ENCODE measurements at regions not wholly inside any gene's neighbourhood (a gene's known extent, or its start where the extent isn't known, plus 50 kb on each side); places are given as distances from the start of the nearest gene placed in this dataset.
A peak's percentile ranks its signal among the peaks of the same experiment; 100 is the strongest.

DNA sequence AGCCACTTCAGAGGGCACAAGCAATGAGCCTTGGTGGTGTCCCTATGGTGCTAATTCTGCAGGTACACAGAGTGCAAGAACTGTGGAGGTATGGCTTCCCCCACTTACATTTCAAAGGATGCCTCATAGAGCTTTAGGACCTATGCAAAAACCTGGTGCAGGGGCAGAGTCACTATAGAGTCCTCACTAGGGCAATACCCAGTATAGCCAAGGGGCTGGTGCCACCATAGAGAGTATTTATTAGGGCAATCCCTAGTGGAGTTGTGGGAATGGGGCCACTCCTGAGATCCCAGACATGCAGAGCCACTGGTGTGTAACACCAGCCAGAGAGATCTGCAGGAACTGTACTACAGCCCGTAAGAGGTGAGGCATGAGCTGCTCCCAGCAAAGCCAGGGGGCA, 312.2 kb downstream of the SLC4A3 start:
- no peak for DNase-seq
- H3K4me1 ChIP-seq (ENCODE audit: control insufficient read depth, low read depth, low read length), result no peaks in the 10 kb centered on the region
- no CpG with 5 or more reads among the region's 1 CpG for WGBS (ENCODE audit: extremely low coverage, insufficient coverage, low lambda C conversion rate)

DNA sequence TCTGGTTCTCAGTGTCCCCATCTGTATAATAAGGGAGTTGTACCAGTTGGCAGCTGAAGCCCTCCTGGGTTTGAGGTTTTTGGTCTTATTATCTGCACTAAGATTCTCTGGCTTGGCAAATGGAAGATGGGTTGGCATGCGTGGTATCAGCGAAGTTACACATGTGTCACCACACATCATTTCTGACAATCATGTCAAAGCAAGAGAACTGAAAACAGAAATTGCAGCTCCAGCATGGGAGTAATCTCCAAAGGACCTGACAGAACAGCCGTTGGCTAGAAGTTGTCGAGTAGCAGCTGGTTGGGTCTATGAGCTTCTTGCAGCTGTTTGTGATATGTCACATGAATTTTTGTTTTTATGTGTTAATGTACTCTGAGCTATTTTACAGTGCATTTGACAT, 317.4 kb downstream of the SLC4A3 start:
- H3K79me2 ChIP-seq (ENCODE audit: control insufficient read depth, insufficient read depth, low read length), result no peaks in the 10 kb centered on the region
- no CpG with 5 or more reads among the region's 4 CpGs for WGBS (ENCODE audit: extremely low coverage, insufficient coverage, low lambda C conversion rate)
- H3K4me3 ChIP-seq (ENCODE audit: low read length), result no peak overlapping the region
- DNase-seq, result no peak
- no peak overlapping the region for H4K5ac ChIP-seq (ENCODE audit: low read length)
- H3K27me3 ChIP-seq (ENCODE audit: insufficient read depth, low read length, poor library complexity), result no peaks in the 10 kb centered on the region
- no peak overlapping the region for H2BK5ac ChIP-seq (ENCODE audit: low read length)
- no peak overlapping the region for H3K56ac ChIP-seq (ENCODE audit: low read length)
- no peak overlapping the region for H3K23ac ChIP-seq (ENCODE audit: low read length)
- no peak overlapping the region for H3K18ac ChIP-seq (ENCODE audit: low read length)
- no peaks in the 10 kb centered on the region for H3K79me1 ChIP-seq (ENCODE audit: low read length)
- no peak overlapping the region for H4K8ac ChIP-seq (ENCODE audit: low read depth, low read length)
- no peaks in the 10 kb centered on the region for H3K36me3 ChIP-seq (ENCODE audit: control insufficient read depth, insufficient read depth, low read length)
- no peaks in the 10 kb centered on the region for H3K4me1 ChIP-seq (ENCODE audit: control insufficient read depth, low read depth, low read length)
- H2BK120ac ChIP-seq (ENCODE audit: low read depth, low read length), result no peak overlapping the region
- H2BK15ac ChIP-seq (replicated peaks; ENCODE audit: low read depth), result no peak overlapping the region
- H3K4me2 ChIP-seq (ENCODE audit: low read length), result no peak overlapping the region
- H3K9ac ChIP-seq (ENCODE audit: low read length), result no peak overlapping the region
- no peak overlapping the region for H3K4ac ChIP-seq (ENCODE audit: low read depth, low read length)
- H2AK5ac ChIP-seq (ENCODE audit: low read length), result no peak overlapping the region
- H3K27ac ChIP-seq (ENCODE audit: low read depth, low read length), result no peak overlapping the region

More for the DNA sequence above, 312.2 kb downstream of the SLC4A3 start:
- Histone ChIP-seq H2BK15ac (replicated peaks; ENCODE audit: low read depth) (no peak overlapping the region), H3K4me2 (ENCODE audit: low read length) (no peak overlapping the region), H3K79me1 (ENCODE audit: low read length) (no peaks in the 10 kb centered on the region), H4K8ac (ENCODE audit: low read depth, low read length) (no peak overlapping the region), H3K4me3 (ENCODE audit: low read length) (no peak overlapping the region), H3K23ac (ENCODE audit: low read length) (no peak overlapping the region), H3K27ac (ENCODE audit: low read depth, low read length) (no peak overlapping the region), H3K9ac (ENCODE audit: low read length) (no peak overlapping the region), H3K18ac (ENCODE audit: low read length) (no peak overlapping the region), H2BK5ac (ENCODE audit: low read length) (no peak overlapping the region), H3K79me2 (ENCODE audit: control insufficient read depth, insufficient read depth, low read length) (no peaks in the 10 kb centered on the region), H3K4ac (ENCODE audit: low read depth, low read length) (no peak overlapping the region), H3K36me3 (ENCODE audit: control insufficient read depth, insufficient read depth, low read length) (no peaks in the 10 kb centered on the region), H3K56ac (ENCODE audit: low read length) (no peak overlapping the region), H4K5ac (ENCODE audit: low read length) (no peak overlapping the region), H2AK5ac (ENCODE audit: low read length) (no peak overlapping the region), H3K27me3 (ENCODE audit: insufficient read depth, low read length, poor library complexity) (no peaks in the 10 kb centered on the region), H2BK120ac (ENCODE audit: low read depth, low read length) (no peak overlapping the region)

DNA sequence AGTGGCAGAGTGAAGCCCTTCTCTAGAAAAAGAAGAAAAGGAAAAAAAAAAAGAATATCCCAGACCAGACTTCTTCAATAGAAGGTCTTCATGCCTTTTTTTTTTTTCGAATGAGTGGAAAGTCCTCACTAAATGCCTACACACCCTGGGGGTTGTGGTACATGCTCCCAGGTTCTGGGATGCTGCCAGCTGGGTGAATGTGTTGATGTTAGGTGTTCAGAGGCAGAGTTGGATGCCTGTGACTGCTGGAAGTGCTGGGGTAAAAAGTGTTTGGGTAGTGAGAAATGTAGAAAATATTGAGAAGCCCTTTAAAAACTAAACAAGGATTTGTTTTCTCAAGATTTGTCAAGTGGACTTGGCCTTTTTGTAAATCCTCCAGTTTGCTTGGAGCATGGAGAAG, 318.6 kb downstream of the SLC4A3 start:
- WGBS (ENCODE audit: extremely low coverage, insufficient coverage, low lambda C conversion rate), result no CpG with 5 or more reads among the region's 1 CpG
- H3K4me2 ChIP-seq (ENCODE audit: low read length), result no peak overlapping the region

DNA sequence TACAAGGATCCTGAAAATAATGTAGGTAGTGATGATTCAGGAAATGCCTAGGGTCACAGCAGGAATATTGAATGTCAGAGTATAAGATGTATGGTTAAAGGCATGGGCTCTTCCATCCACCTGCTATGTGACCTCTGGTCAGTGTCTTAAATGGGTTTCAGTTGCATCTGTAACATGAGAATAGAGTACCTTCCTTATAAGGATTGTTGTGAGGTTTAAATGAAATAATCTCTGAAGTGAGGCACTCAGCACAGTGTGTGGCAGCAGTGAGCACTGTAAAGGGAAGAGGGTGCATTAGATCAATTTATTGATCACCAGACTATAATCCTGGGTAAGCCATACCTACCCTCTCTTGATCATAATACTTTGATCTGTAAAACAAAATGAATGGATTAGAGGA, 319.1 kb downstream of the SLC4A3 start:
- Histone ChIP-seq H3K9ac (ENCODE audit: low read length) (no peak overlapping the region), H4K8ac (ENCODE audit: low read depth, low read length) (no peak overlapping the region), H2BK15ac (replicated peaks; ENCODE audit: low read depth) (no peak overlapping the region), H3K56ac (ENCODE audit: low read length) (no peak overlapping the region), H4K5ac (ENCODE audit: low read length) (no peak overlapping the region), H2BK5ac (ENCODE audit: low read length) (no peak overlapping the region), H3K27me3 (ENCODE audit: insufficient read depth, low read length, poor library complexity) (no peaks in the 10 kb centered on the region), H3K18ac (ENCODE audit: low read length) (no peak overlapping the region), H3K79me2 (ENCODE audit: control insufficient read depth, insufficient read depth, low read length) (no peaks in the 10 kb centered on the region), H3K36me3 (ENCODE audit: control insufficient read depth, insufficient read depth, low read length) (no peaks in the 10 kb centered on the region), H3K4me1 (ENCODE audit: control insufficient read depth, low read depth, low read length) (no peaks in the 10 kb centered on the region), H2AK5ac (ENCODE audit: low read length) (no peak overlapping the region), H2BK120ac (ENCODE audit: low read depth, low read length) (no peak overlapping the region), H3K4me3 (ENCODE audit: low read length) (no peak overlapping the region), H3K27ac (ENCODE audit: low read depth, low read length) (no peak overlapping the region), H3K79me1 (ENCODE audit: low read length) (no peaks in the 10 kb centered on the region), H3K4ac (ENCODE audit: low read depth, low read length) (no peak overlapping the region), H3K4me2 (ENCODE audit: low read length) (no peak overlapping the region), H3K23ac (ENCODE audit: low read length) (no peak overlapping the region)
- DNase-seq, result no peak

More for the DNA sequence above, 318.6 kb downstream of the SLC4A3 start:
- Histone ChIP-seq H3K27me3 (ENCODE audit: insufficient read depth, low read length, poor library complexity) (no peaks in the 10 kb centered on the region), H3K4me1 (ENCODE audit: control insufficient read depth, low read depth, low read length) (no peaks in the 10 kb centered on the region), H3K4ac (ENCODE audit: low read depth, low read length) (no peak overlapping the region), H3K36me3 (ENCODE audit: control insufficient read depth, insufficient read depth, low read length) (no peaks in the 10 kb centered on the region), H3K23ac (ENCODE audit: low read length) (no peak overlapping the region), H3K4me3 (ENCODE audit: low read length) (no peak overlapping the region), H4K5ac (ENCODE audit: low read length) (no peak overlapping the region), H2BK5ac (ENCODE audit: low read length) (no peak overlapping the region), H3K79me1 (ENCODE audit: low read length) (no peaks in the 10 kb centered on the region), H3K79me2 (ENCODE audit: control insufficient read depth, insufficient read depth, low read length) (no peaks in the 10 kb centered on the region), H3K27ac (ENCODE audit: low read depth, low read length) (no peak overlapping the region), H3K56ac (ENCODE audit: low read length) (no peak overlapping the region), H3K9ac (ENCODE audit: low read length) (no peak overlapping the region), H2BK15ac (replicated peaks; ENCODE audit: low read depth) (no peak overlapping the region), H4K8ac (ENCODE audit: low read depth, low read length) (no peak overlapping the region), H2AK5ac (ENCODE audit: low read length) (no peak overlapping the region), H2BK120ac (ENCODE audit: low read depth, low read length) (no peak overlapping the region), H3K18ac (ENCODE audit: low read length) (no peak overlapping the region)
- DNase-seq, result no peak

DNA sequence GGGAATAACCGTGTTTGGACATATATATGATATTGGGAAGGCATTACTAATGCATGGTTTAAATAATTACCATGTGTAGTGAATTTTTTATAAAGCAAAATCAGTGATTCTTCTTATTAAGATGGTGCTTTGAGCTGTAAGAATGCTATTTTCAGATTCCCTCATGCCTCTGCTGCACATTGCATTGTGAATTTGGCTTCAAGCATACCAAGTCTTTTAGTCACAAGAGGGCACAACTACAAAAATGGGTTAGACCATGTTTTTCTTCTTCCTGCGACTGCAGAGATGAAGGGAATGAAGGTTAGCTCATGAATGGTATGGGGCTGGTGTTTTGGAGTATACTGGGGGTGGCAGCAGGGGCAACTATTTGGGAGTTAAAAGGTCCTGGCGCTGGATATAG, 320.1 kb downstream of the SLC4A3 start:
- no peaks in the 10 kb centered on the region for H3K4me1 ChIP-seq (ENCODE audit: control insufficient read depth, low read depth, low read length)
- H2AK5ac ChIP-seq (ENCODE audit: low read length), result no peak overlapping the region
- no peak for DNase-seq
- no peak overlapping the region for H2BK5ac ChIP-seq (ENCODE audit: low read length)
- H3K9ac ChIP-seq (ENCODE audit: low read length), result no peak overlapping the region
- H3K79me1 ChIP-seq (ENCODE audit: low read length), result no peaks in the 10 kb centered on the region
- no peaks in the 10 kb centered on the region for H3K36me3 ChIP-seq (ENCODE audit: control insufficient read depth, insufficient read depth, low read length)
- H4K8ac ChIP-seq (ENCODE audit: low read depth, low read length), result no peak overlapping the region
- no peak overlapping the region for H3K4ac ChIP-seq (ENCODE audit: low read depth, low read length)
- no peak overlapping the region for H3K27ac ChIP-seq (ENCODE audit: low read depth, low read length)
- no peaks in the 10 kb centered on the region for H3K27me3 ChIP-seq (ENCODE audit: insufficient read depth, low read length, poor library complexity)
- no peaks in the 10 kb centered on the region for H3K79me2 ChIP-seq (ENCODE audit: control insufficient read depth, insufficient read depth, low read length)
- H3K23ac ChIP-seq (ENCODE audit: low read length), result no peak overlapping the region
- H2BK15ac ChIP-seq (replicated peaks; ENCODE audit: low read depth), result no peak overlapping the region
- WGBS (ENCODE audit: extremely low coverage, insufficient coverage, low lambda C conversion rate), result no CpG with 5 or more reads among the region's 3 CpGs
- H3K18ac ChIP-seq (ENCODE audit: low read length), result no peak overlapping the region
- no peak overlapping the region for H3K4me3 ChIP-seq (ENCODE audit: low read length)
- no peak overlapping the region for H3K4me2 ChIP-seq (ENCODE audit: low read length)
- H2BK120ac ChIP-seq (ENCODE audit: low read depth, low read length), result no peak overlapping the region
- H4K5ac ChIP-seq (ENCODE audit: low read length), result no peak overlapping the region
- H3K56ac ChIP-seq (ENCODE audit: low read length), result no peak overlapping the region

DNA sequence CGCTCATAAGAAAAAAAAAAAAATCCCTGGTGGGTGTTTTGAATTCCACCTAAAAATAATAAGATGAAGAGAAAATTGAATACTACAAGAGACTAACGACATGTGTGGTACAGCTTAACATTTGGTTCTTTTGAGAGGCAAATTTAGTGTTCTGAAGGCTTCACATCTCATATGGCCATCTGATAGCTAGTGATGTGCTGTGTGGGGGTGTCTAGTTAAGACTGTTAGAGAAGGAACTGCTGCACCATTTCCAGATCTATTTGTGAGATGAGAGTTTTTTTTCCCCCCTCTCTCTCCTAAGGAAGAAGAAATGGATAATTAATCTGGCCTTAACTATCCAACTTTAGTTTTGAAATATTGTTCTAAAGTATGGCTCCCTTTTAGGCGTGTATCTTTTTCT, 321.6 kb downstream of the SLC4A3 start:
- Histone ChIP-seq H2BK120ac (ENCODE audit: low read depth, low read length) (no peak overlapping the region), H3K23ac (ENCODE audit: low read length) (no peak overlapping the region), H3K27me3 (ENCODE audit: insufficient read depth, low read length, poor library complexity) (no peaks in the 10 kb centered on the region), H3K36me3 (ENCODE audit: control insufficient read depth, insufficient read depth, low read length) (no peaks in the 10 kb centered on the region), H3K4ac (ENCODE audit: low read depth, low read length) (no peak overlapping the region), H4K5ac (ENCODE audit: low read length) (no peak overlapping the region), H3K4me1 (ENCODE audit: control insufficient read depth, low read depth, low read length) (no peaks in the 10 kb centered on the region), H2AK5ac (ENCODE audit: low read length) (no peak overlapping the region), H3K18ac (ENCODE audit: low read length) (no peak overlapping the region), H2BK5ac (ENCODE audit: low read length) (no peak overlapping the region), H3K56ac (ENCODE audit: low read length) (no peak overlapping the region), H3K79me1 (ENCODE audit: low read length) (no peaks in the 10 kb centered on the region), H3K4me2 (ENCODE audit: low read length) (no peak overlapping the region), H3K27ac (ENCODE audit: low read depth, low read length) (no peak overlapping the region), H2BK15ac (replicated peaks; ENCODE audit: low read depth) (peak overlapping the region; percentile 64), H3K4me3 (ENCODE audit: low read length) (no peak overlapping the region), H3K9ac (ENCODE audit: low read length) (no peak overlapping the region), H3K79me2 (ENCODE audit: control insufficient read depth, insufficient read depth, low read length) (no peaks in the 10 kb centered on the region), H4K8ac (ENCODE audit: low read depth, low read length) (no peak overlapping the region)
- no peak for DNase-seq
- WGBS (ENCODE audit: extremely low coverage, insufficient coverage, low lambda C conversion rate), result no CpG with 5 or more reads among the region's 3 CpGs

All from mesendoderm (in vitro differentiated cells).